Uterus (tissue), 2 donors: ENCODE measurements at regions not wholly inside any gene's neighbourhood (a gene's known extent, or its start where the extent isn't known, plus 50 kb on each side); places are given as distances from the start of the nearest gene placed in this dataset.

Source experiments
- POLR2A ChIP-seq, 2 donors: fragments of 450-650 bp; IDR thresholded peaks; one replicate each; pipeline ENCODE4 v1.6.1; 2016; ENCODE audit warnings: antibody characterized with exemption in 2 of 2, mild to moderate bottlenecking in 1 of 2, moderate library complexity in 1 of 2
- TF ChIP-seq, protein P1 (sequence below), 4 experiments: fragments of 200-600 bp in 2 of 4; fragments of 450-650 bp in 2 of 4; sonication (generic) in 2 of 4; IDR thresholded peaks; one replicate each; pipeline ENCODE4 v1.5.1; 2016 to 2019; ENCODE audit warnings: antibody characterized with exemption in 4 of 4, mild to moderate bottlenecking in 2 of 4, moderate library complexity in 1 of 4

DNA sequence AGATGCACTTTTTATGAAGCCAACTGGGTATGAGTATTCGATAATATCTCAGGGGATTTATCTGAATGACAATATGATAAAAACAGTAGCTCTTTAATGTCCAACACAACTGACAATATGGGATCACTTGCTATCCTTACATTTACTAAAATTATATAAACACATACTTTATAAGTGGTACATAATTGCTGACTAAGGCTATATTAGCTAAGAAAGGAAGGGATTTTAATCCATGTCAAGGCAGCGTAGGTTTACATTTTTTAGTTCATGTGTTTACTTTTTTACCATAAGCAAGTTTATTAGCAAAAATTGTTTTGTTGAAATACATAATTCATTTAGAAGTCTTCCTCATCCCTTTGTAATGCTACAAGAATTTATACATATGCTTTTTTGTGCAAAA is 796.2 kb downstream of the TLE1 start:
- TF ChIP-seq, protein P1, sequence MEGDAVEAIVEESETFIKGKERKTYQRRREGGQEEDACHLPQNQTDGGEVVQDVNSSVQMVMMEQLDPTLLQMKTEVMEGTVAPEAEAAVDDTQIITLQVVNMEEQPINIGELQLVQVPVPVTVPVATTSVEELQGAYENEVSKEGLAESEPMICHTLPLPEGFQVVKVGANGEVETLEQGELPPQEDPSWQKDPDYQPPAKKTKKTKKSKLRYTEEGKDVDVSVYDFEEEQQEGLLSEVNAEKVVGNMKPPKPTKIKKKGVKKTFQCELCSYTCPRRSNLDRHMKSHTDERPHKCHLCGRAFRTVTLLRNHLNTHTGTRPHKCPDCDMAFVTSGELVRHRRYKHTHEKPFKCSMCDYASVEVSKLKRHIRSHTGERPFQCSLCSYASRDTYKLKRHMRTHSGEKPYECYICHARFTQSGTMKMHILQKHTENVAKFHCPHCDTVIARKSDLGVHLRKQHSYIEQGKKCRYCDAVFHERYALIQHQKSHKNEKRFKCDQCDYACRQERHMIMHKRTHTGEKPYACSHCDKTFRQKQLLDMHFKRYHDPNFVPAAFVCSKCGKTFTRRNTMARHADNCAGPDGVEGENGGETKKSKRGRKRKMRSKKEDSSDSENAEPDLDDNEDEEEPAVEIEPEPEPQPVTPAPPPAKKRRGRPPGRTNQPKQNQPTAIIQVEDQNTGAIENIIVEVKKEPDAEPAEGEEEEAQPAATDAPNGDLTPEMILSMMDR (IDR thresholded peaks at IDR 0.05) = no peak
- TF ChIP-seq POLR2A (IDR thresholded peaks at IDR 0.05) = no peak
